CD14-positive monocyte (primary cell): ENCODE measurements at regions not wholly inside any gene's neighbourhood (a gene's known extent, or its start where the extent isn't known, plus 50 kb on each side); places are given as distances from the start of the nearest gene placed in this dataset.

ENCODE experiments used
- DNase-seq, 3 donors: peaks; one replicate each; pipeline ENCODE4 v3.0.0-alpha.2; 2011 to 2022
- H2AFZ ChIP-seq: 2 replicates; pipeline ENCODE4 v1.6.0; 2012; ENCODE audit warnings: mild to moderate bottlenecking, low read depth, low read length, inconsistent platforms; ENCODE audit not compliant: insufficient read depth, poor library complexity, severe bottlenecking
- H3K27ac ChIP-seq, 2 donors: 1 replicate in 1 of 2; 2 replicates in 1 of 2; pipeline ENCODE4 v1.5.1; 2012 to 2013; ENCODE audit warnings: low read length in 2 of 2, control low read depth in 1 of 2, inconsistent platforms in 1 of 2, low read depth in 1 of 2, mild to moderate bottlenecking in 1 of 2
- H3K27me3 ChIP-seq, 2 donors: one replicate each; pipeline versions ENCODE4 v1.6.0 to v1.6.1; 2011 to 2013; ENCODE audit warnings: low read length in 2 of 2; ENCODE audit not compliant: control insufficient read depth in 2 of 2, insufficient read depth in 2 of 2
- H3K36me3 ChIP-seq, 2 donors: replicated peaks in 1 of 2; 1 replicate in 1 of 2; 2 replicates in 1 of 2; pipeline versions ENCODE4 v1.5.1 to v1.6.1; 2012 to 2013; ENCODE audit warnings: low read length in 2 of 2, control low read depth in 1 of 2, inconsistent platforms in 1 of 2, mild to moderate bottlenecking in 1 of 2; ENCODE audit not compliant: insufficient read depth in 2 of 2, control insufficient read depth in 1 of 2
- H3K4me1 ChIP-seq, 2 donors: 1 replicate in 1 of 2; 2 replicates in 1 of 2; pipeline versions ENCODE4 v1.5.1 to v1.6.1; 2012 to 2013; ENCODE audit warnings: low read length in 2 of 2, control low read depth in 1 of 2, inconsistent platforms in 1 of 2, mild to moderate bottlenecking in 1 of 2, moderate library complexity in 1 of 2; ENCODE audit not compliant: insufficient read depth in 2 of 2, control insufficient read depth in 1 of 2
- H3K4me2 ChIP-seq: replicated peaks from 2 replicates; pipeline ENCODE3; 2012; ENCODE audit warnings: low read length, moderate library complexity, mild to moderate bottlenecking; ENCODE audit not compliant: poor library complexity, severe bottlenecking; ENCODE audit errors: extremely low read depth
- H3K4me3 ChIP-seq, 3 experiments: fragments of 200-600 bp in 1 of 3; sonication (generic) in 1 of 3; replicated peaks in 1 of 3; 1 replicate in 2 of 3; 2 replicates in 1 of 3; pipeline ENCODE4 v1.5.1; 2011 to 2013; ENCODE audit warnings: low read length in 3 of 3, mild to moderate bottlenecking in 3 of 3, control low read depth in 2 of 3, low read depth in 2 of 3, inconsistent platforms in 1 of 3, moderate library complexity in 1 of 3
- H3K79me2 ChIP-seq: 2 replicates; pipeline ENCODE4 v1.6.0; 2012; ENCODE audit warnings: mild to moderate bottlenecking, control low read depth, inconsistent platforms, low read length, moderate library complexity; ENCODE audit not compliant: insufficient read depth
- H3K9ac ChIP-seq: 2 replicates; pipeline ENCODE4 v1.6.0; 2017; ENCODE audit warnings: low read length, mild to moderate bottlenecking; ENCODE audit not compliant: insufficient read depth, poor library complexity, severe bottlenecking
- H3K9me3 ChIP-seq, 2 donors: replicated peaks in 1 of 2; 1 replicate in 1 of 2; 2 replicates in 1 of 2; pipeline versions ENCODE4 v1.5.1 to v1.6.1; 2012 to 2013; ENCODE audit warnings: low read length in 2 of 2, control low read depth in 1 of 2; ENCODE audit not compliant: control insufficient read depth in 1 of 2, insufficient read depth in 1 of 2
- H4K20me1 ChIP-seq: 2 replicates; pipeline ENCODE4 v1.6.0; 2012; ENCODE audit warnings: mild to moderate bottlenecking, low read length, control low read depth, moderate library complexity; ENCODE audit not compliant: insufficient read depth
- H3K27ac Mint-ChIP-seq, 7 donors: one replicate each; pipeline ENCODE4 v1.8.0; 2020; ENCODE audit warnings: mild to moderate bottlenecking in 7 of 7, mixed read lengths in 7 of 7, moderate library complexity in 6 of 7, inconsistent platforms in 2 of 7
- H3K27me3 Mint-ChIP-seq, 3 donors: one replicate each; pipeline ENCODE4 v1.8.0; 2021 to 2022; ENCODE audit warnings: low read depth in 3 of 3, mild to moderate bottlenecking in 3 of 3, mixed read lengths in 3 of 3, moderate library complexity in 3 of 3, inconsistent platforms in 1 of 3
- H3K36me3 Mint-ChIP-seq, 2 donors: one replicate each; pipeline ENCODE4 v1.8.0; 2020; ENCODE audit warnings: mixed read lengths in 2 of 2, inconsistent platforms in 1 of 2, mild to moderate bottlenecking in 1 of 2
- H3K4me1 Mint-ChIP-seq: one replicate; pipeline ENCODE4 v1.8.0; 2020; ENCODE audit warnings: mild to moderate bottlenecking, mixed read lengths
- H3K4me3 Mint-ChIP-seq, 2 donors: one replicate each; pipeline ENCODE4 v1.8.0; 2020; ENCODE audit warnings: mild to moderate bottlenecking in 2 of 2, mixed read lengths in 2 of 2, moderate library complexity in 1 of 2
- H3K9me3 Mint-ChIP-seq, 7 donors: one replicate each; pipeline ENCODE4 v1.8.0; 2020 to 2022; ENCODE audit warnings: mixed read lengths in 7 of 7, mild to moderate bottlenecking in 6 of 7, moderate library complexity in 6 of 7, inconsistent platforms in 2 of 7
- CTCF ChIP-seq: fragments of 200-600 bp; IDR thresholded peaks from one replicate; pipeline ENCODE4 v1.8.0; 2022; ENCODE audit warnings: antibody characterized with exemption, mild to moderate bottlenecking
- WGBS: methylation state at CpG from one replicate; pipeline ENCODE4 v1.1.5; 2013; ENCODE audit warnings: missing lambda C conversion rate; ENCODE audit not compliant: insufficient coverage; 5-methylcytosine and 5-hydroxymethylcytosine counted together
- intact Hi-C, 2 donors: fragments of 100-400 bp; cut with micrococcal nuclease; formaldehyde crosslinking; loops; one replicate each; pipeline versions ENCODE4 v1.15.0 to v1.15.1; 2023

GRCh38 chr3:132911741-132912415, 126.3 kb upstream of the TMEM108 start:
- peaks cover 0 to 7% (median 3%) of the 10 kb centered on the region in 7 donors for H3K9me3 Mint-ChIP-seq

DNA sequence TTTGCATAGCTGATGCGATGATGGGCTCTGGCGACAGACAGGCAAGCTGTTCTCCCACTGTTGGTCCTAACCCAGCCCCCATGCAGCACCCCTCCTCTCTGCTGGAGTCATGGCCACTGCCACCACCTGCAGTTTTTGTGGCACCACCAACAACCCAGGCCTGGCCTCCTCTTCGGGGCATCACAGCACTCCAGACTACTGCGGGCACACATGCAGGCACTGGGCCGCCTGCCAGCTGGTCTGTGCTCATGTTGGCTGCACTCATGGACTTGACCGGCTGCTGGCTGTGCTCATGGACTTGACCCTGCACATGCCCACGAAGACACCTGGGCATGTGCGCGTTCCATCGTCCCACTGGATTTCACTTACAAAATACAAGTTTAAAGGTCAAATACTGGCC, 130.9 kb upstream of the TMEM108 start:
- no peak overlapping the region for H3K4me2 ChIP-seq
- intact Hi-C loops = no loop called here
- no peak overlapping the region for H3K9ac ChIP-seq

More at GRCh38 chr3:132911741-132912415, 126.3 kb upstream of the TMEM108 start:
- peaks cover 0 to 6% of the 10 kb centered on the region in 2 donors for H3K9me3 ChIP-seq
- H3K27ac ChIP-seq = no peak overlapping the region
- no peak for DNase-seq
- Mint-ChIP-seq H3K27me3 (peaks cover 0 to 3% (median 0%) of the 10 kb centered on the region in 3 donors), H3K27ac (no peak overlapping the region), H3K4me3 (no peak overlapping the region), H3K36me3 (no peaks in the 10 kb centered on the region), H3K4me1 (no peaks in the 10 kb centered on the region)
- intact Hi-C loops = no loop called here
- no peaks in the 10 kb centered on the region for H3K36me3 ChIP-seq
- H3K4me1 ChIP-seq = no peaks in the 10 kb centered on the region
- H4K20me1 ChIP-seq = no peaks in the 10 kb centered on the region
- no peak overlapping the region for H2AFZ ChIP-seq
- WGBS = 78% methylated on average over 1 of the region's 4 CpGs
- no peak overlapping the region for H3K4me2 ChIP-seq
- H3K4me3 ChIP-seq = no peak overlapping the region
- H3K9ac ChIP-seq = no peak overlapping the region
- TF ChIP-seq CTCF = no peak
- no peaks in the 10 kb centered on the region for H3K79me2 ChIP-seq
- no peaks in the 10 kb centered on the region for H3K27me3 ChIP-seq

More for the DNA sequence above, 130.9 kb upstream of the TMEM108 start:
- H3K27me3 Mint-ChIP-seq = peaks cover 0 to 2% (median 0%) of the 10 kb centered on the region in 3 donors
- 95% methylated on average over 10 of the region's 10 CpGs for WGBS
- peaks cover 2 to 14% (median 4%) of the 10 kb centered on the region in 7 donors for H3K9me3 Mint-ChIP-seq
- no peak overlapping the region for H3K4me3 Mint-ChIP-seq
- H3K4me1 ChIP-seq = no peaks in the 10 kb centered on the region
- H3K4me3 ChIP-seq = no peak overlapping the region
- H3K36me3 ChIP-seq = no peaks in the 10 kb centered on the region
- H2AFZ ChIP-seq = no peak overlapping the region
- H4K20me1 ChIP-seq = no peaks in the 10 kb centered on the region
- DNase-seq = no peak
- no peaks in the 10 kb centered on the region for H3K79me2 ChIP-seq
- no peak for TF ChIP-seq CTCF
- no peaks in the 10 kb centered on the region for H3K4me1 Mint-ChIP-seq
- H3K36me3 Mint-ChIP-seq = no peaks in the 10 kb centered on the region
- H3K27ac Mint-ChIP-seq = no peak overlapping the region
- H3K9me3 ChIP-seq = peaks cover 0 to 14% of the 10 kb centered on the region in 2 donors
- no peak overlapping the region for H3K27ac ChIP-seq
- H3K27me3 ChIP-seq = no peaks in the 10 kb centered on the region
